NCI-H510A treated with DMSO at 0.1 percent for 48 hours (cell line): ENCODE measurements at regions not wholly inside any gene's neighbourhood (a gene's known extent, or its start where the extent isn't known, plus 50 kb on each side); places are given as distances from the start of the nearest gene placed in this dataset.
A peak's percentile ranks its signal among the peaks of the same experiment; 100 is the strongest.
"Not testable (repeated sequence)": the region's sequence is repeated elsewhere in the genome, so short reads cannot be mapped to it uniquely, and the experiment has no call there.

Experiments
- DNase-seq: peaks from one replicate; lab custom pipeline; 2025; lab: John Stamatoyannopoulos, UW

- DNase-seq: not testable (repeated sequence)
Observed at GRCh38 chr5:91241460-91241859, 141.7 kb downstream of the ARRDC3 start.

- no peak for DNase-seq
Observed at GRCh38 chr5:91240175-91240574, 142.9 kb downstream of the ARRDC3 start.

- DNase-seq: no peak
Observed at GRCh38 chr5:91235271-91235694, 147.8 kb downstream of the ARRDC3 start.

DNA sequence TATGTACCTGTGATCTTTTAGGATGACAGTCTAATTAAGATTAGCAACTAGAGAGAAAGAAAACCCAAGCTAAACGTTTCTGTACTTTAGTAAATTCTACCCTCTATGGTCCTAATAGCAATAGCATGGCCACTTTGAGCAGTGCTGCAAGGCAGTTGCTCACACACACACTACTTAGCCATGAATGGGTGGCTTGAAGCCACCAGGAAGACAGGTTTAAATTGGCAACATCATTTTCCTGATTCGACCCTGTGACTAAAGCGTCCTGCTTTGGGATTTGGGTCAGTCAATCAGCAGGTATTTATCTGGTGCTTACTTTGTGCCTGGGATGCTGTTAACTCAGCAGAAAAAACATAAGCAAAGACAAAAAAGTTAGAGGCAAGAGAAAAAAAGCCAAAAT lies 150.6 kb downstream of the ARRDC3 start:
- DNase-seq: no peak

GRCh38 chr5:91229031-91229727 lies 153.9 kb downstream of the ARRDC3 start:
- no peak for DNase-seq

DNA sequence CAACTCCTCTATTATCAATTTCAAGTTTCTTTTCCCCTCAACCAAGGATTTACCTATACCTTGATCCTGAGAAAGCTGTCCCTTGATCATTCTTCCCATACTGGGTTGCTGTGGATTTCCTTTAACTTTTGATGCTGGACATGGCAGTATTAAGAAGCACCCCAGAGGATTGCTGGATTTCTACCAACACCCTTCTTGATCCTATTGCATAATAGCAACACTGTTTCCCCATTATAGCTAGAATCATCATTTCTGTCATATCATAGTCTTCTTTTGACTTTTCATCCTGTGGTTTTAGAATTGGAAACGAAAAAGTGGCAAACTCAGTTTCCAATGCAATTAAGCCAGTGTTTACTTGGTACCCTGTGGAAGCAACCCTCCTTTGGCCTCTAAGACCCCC lies 154.9 kb downstream of the ARRDC3 start:
- DNase-seq: no peak

GRCh38 chr5:91225848-91226686 lies 157.1 kb downstream of the ARRDC3 start:
- peak; percentile 18 for DNase-seq

DNA sequence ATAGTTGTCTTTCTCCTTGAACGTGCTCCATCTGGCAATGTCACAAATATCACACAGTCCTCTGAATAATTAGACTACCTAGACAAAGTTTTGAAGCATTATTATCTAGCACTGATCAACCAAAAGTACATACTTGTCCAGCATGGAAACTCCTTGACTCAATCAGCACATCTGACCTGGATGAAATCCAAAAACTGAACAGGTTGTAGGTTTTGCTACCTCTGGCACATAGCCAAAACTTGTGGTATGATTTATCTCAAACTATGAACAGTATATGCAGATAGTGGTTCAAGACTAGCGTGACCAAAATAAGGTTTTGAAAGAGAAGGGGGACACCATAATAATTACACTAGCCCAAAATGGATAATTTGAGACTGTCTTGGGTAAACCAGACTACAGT lies 158.1 kb downstream of the ARRDC3 start:
- DNase-seq: peak; percentile 4

- no peak for DNase-seq
Observed at GRCh38 chr5:91224456-91224855, 158.7 kb downstream of the ARRDC3 start.

DNA sequence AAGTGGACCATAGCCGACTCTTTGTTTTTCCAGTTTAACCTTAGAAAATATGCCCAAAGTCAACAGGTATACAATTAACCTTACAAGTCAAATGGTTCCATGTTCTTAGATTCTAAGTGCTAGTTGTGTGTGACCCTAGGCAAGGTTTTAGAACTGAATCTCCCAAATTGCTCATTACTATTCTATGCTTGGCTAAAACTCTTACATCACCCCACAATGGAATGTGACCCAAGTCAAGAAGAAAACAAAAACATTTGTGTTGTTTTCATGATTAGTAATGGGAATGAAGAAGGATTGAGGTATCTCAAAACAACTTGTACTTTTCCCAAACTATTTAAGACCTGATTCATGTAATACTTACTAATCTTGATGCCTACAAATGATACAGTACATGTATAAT lies 159.2 kb downstream of the ARRDC3 start:
- DNase-seq: no peak

GRCh38 chr5:91222482-91222881 lies 160.6 kb downstream of the ARRDC3 start:
- DNase-seq: no peak

- DNase-seq: no peak
Observed at GRCh38 chr5:91221917-91222316, 161.2 kb downstream of the ARRDC3 start.

DNA sequence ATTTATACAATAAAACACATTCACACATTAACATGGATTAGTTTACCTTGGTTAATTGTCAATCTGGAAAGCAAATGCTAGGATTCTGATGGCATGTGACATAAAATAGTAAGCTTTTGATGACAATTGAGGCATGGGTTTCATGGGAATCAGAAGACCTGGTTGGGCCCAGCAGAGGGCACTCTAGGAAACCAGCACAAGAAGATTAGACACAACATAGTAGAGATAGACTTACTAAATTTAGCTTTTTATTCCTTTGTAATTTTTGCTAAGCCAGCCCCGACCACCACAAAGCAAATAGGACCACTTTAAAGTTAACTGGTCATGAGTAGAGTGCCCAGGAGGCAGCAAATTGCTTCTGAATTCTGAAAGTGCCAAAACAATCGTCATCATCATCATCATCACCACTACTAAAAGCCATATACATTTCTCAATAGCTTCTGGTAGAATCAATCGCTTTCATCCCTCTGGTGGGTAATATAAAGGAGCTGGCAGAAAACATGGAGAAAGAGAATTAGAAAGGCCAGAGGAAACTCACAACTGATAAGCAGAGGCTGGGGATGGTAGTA lies 163.2 kb downstream of the ARRDC3 start:
- DNase-seq: no peak

DNA sequence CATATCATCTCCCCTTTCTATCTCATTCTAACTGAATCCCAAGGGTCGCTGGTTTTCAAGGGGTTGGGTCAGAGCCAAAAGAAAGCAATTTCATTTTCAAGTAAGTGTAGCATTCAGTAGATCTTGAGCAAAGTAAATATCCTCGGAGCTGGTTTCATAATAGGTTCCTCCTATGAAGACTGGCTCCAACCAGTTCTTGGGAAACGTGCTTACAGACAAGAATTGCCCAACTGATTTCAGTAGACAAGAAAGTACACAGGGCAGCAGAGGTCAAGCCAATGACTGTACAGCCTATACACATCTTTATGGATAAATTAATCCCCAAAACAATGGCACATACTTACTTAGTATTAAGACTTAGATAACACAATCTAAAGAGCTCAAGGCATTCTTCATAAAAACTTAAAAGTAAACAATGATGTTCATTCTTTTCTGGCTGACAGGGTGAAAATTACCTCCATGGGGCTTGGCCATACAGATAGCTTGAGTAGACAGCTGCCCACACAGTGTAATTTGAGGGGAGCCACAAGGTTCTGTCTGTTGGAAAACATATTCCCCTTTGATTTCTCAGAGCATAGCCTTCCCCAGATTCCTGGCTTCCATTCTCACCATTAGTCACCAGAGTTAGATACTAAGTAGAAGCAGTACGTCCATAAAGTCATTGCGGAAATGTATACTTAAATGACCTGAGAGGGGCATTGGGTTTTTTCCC lies 163.9 kb downstream of the ARRDC3 start:
- DNase-seq: no peak

DNA sequence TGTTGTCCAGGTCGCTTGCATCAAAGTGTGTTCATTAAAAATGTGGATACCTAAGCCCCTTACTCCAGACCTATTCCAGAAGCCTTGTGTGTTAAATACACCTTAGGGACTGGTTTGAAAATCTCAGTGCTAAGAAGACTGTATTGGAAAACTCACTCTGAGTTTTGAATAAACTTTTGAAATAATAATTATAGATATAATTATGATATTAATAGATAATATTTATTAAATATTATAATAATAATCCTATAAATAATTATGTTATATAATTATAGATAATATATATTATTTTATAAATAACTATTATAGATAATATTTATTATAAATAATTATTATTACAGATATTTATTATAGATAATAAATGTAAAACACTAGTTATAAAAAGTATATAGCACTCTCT lies 165.3 kb downstream of the ARRDC3 start:
- no peak for DNase-seq

GRCh38 chr5:91214571-91214970 lies 168.5 kb downstream of the ARRDC3 start:
- DNase-seq: no peak
